HL-60 (cell line): ENCODE measurements at regions not wholly inside any gene's neighbourhood (a gene's known extent, or its start where the extent isn't known, plus 50 kb on each side); places are given as distances from the start of the nearest gene placed in this dataset.

ENCODE experiments used
- GABPA ChIP-seq: IDR thresholded peaks from 2 replicates; pipeline ENCODE4 v1.6.1; 2012; ENCODE audit warnings: low read depth
- POLR2AphosphoS5 ChIP-seq: IDR thresholded peaks from 2 replicates; pipeline ENCODE4 v1.6.1; 2012; ENCODE audit warnings: low read depth
- REST ChIP-seq: IDR thresholded peaks from 2 replicates; pipeline ENCODE4 v1.6.1; 2012; ENCODE audit warnings: low read depth; ENCODE audit not compliant: insufficient replicate concordance
- SPI1 ChIP-seq: IDR thresholded peaks from 2 replicates; pipeline ENCODE4 v1.6.1; 2012; ENCODE audit warnings: low read depth, mild to moderate bottlenecking, borderline replicate concordance
- TF ChIP-seq, protein P1 (sequence below): IDR thresholded peaks from one replicate; pipeline ENCODE4 v1.5.1; 2011; ENCODE audit warnings: low read length, control low read depth, inconsistent platforms; ENCODE audit not compliant: insufficient read depth

- TF ChIP-seq, protein P1, sequence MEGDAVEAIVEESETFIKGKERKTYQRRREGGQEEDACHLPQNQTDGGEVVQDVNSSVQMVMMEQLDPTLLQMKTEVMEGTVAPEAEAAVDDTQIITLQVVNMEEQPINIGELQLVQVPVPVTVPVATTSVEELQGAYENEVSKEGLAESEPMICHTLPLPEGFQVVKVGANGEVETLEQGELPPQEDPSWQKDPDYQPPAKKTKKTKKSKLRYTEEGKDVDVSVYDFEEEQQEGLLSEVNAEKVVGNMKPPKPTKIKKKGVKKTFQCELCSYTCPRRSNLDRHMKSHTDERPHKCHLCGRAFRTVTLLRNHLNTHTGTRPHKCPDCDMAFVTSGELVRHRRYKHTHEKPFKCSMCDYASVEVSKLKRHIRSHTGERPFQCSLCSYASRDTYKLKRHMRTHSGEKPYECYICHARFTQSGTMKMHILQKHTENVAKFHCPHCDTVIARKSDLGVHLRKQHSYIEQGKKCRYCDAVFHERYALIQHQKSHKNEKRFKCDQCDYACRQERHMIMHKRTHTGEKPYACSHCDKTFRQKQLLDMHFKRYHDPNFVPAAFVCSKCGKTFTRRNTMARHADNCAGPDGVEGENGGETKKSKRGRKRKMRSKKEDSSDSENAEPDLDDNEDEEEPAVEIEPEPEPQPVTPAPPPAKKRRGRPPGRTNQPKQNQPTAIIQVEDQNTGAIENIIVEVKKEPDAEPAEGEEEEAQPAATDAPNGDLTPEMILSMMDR, result no peak
- TF ChIP-seq REST (no peak), POLR2AphosphoS5 (no peak), SPI1 (no peak), GABPA (no peak)
Observed at GRCh38 chr7:46071076-46071475, 150.0 kb upstream of the IGFBP3 start.
